Gastroesophageal sphincter (tissue), 3 donors: ENCODE measurements at regions not wholly inside any gene's neighbourhood (a gene's known extent, or its start where the extent isn't known, plus 50 kb on each side); places are given as distances from the start of the nearest gene placed in this dataset.

Experiments
- EP300 ChIP-seq: sonication (generic); formaldehyde crosslinking; IDR thresholded peaks from one replicate; pipeline ENCODE4 v1.6.1; 2017; ENCODE audit warnings: antibody characterized with exemption, mild to moderate bottlenecking
- POLR2A ChIP-seq, 2 donors: fragments of 450-650 bp; IDR thresholded peaks; one replicate each; pipeline ENCODE4 v1.6.1; 2017; ENCODE audit warnings: antibody characterized with exemption in 2 of 2, mild to moderate bottlenecking in 2 of 2, moderate library complexity in 1 of 2
- TF ChIP-seq, protein P1 (sequence below), 4 experiments: fragments of 200-600 bp in 2 of 4; fragments of 450-650 bp in 2 of 4; sonication (generic) in 1 of 4; IDR thresholded peaks; one replicate each; pipeline ENCODE4 v1.5.1; 2017 to 2019; ENCODE audit warnings: antibody characterized with exemption in 4 of 4, mild to moderate bottlenecking in 2 of 4, moderate library complexity in 2 of 4

DNA sequence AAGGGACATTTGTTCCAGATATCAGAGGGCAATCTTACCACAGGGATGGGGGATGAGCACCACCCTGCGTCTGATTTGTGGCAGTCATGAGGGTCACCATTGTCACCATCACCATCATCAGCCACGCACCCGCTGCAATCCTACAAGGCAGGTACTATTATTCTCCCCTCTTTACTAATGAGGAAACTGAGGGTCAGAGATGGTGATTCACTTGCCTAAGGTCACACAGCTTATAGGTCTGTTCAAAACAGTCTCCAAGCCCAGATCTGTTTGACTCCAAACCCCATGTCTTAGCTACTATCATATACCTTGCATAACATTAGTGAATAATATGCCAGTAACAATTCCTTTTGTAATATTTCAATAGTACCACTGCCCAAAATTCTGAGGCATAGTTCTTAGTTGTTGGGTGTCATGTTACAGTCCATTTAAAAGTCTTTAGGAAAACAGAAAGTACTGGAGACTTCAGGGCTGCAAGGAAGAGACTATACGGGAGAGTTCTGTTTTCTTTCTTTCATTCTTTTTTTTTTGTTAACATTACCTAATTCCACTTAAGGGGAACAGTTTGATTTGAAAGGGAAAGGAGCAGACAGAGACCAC is 166.4 kb downstream of the C16orf95 start:
- TF ChIP-seq, protein P1, sequence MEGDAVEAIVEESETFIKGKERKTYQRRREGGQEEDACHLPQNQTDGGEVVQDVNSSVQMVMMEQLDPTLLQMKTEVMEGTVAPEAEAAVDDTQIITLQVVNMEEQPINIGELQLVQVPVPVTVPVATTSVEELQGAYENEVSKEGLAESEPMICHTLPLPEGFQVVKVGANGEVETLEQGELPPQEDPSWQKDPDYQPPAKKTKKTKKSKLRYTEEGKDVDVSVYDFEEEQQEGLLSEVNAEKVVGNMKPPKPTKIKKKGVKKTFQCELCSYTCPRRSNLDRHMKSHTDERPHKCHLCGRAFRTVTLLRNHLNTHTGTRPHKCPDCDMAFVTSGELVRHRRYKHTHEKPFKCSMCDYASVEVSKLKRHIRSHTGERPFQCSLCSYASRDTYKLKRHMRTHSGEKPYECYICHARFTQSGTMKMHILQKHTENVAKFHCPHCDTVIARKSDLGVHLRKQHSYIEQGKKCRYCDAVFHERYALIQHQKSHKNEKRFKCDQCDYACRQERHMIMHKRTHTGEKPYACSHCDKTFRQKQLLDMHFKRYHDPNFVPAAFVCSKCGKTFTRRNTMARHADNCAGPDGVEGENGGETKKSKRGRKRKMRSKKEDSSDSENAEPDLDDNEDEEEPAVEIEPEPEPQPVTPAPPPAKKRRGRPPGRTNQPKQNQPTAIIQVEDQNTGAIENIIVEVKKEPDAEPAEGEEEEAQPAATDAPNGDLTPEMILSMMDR (IDR thresholded peaks at IDR 0.05): no peak
- TF ChIP-seq EP300 (no peak), POLR2A (IDR thresholded peaks at IDR 0.05) (no peak)
